ENCODE measurements at regions not wholly inside any gene's neighbourhood (a gene's known extent, or its start where the extent isn't known, plus 50 kb on each side); places are given as distances from the start of the nearest gene placed in this dataset.

DNA sequence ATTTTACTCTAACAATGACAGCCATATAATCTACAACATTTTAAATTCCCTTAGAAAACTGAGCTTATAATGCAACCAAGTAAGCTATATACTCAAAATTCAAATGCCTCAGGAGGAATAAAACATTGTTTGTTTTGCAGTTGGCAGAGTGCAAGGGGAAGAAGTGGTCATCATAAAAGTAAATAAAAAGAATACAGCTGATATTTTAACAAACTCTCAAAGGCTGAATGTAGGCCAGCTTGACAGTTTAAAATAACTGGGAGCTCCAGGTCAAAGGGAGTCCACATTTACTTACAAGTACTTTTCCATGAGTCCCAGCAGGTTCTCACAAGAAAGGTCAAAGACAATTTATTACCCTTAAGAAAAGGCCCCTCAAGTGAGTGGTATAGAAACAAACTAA is 589.8 kb downstream of the BCKDHB start:
- DNase-seq (ENCODE audit: low spot score in 2 of 2) = no peak
- intact Hi-C loops (cut with DNase I; ENCODE audit: low total_unique reads) = no loop called here
- TF ChIP-seq CTCF (IDR thresholded peaks at IDR 0.05) (no peak), POLR2A (IDR thresholded peaks at IDR 0.05) (no peak)
- no peak overlapping the region for H3K4me3 ChIP-seq (ENCODE audit: low read depth, poor library complexity, severe bottlenecking)

- no peak for DNase-seq (ENCODE audit: low spot score in 2 of 2)
- intact Hi-C loops (cut with DNase I; ENCODE audit: low total_unique reads) = no loop called here
- H3K4me3 ChIP-seq (ENCODE audit: low read depth, poor library complexity, severe bottlenecking) = no peak overlapping the region
- TF ChIP-seq CTCF (IDR thresholded peaks at IDR 0.05) (no peak), POLR2A (IDR thresholded peaks at IDR 0.05) (no peak)
- 30 to 33% methylated on average over 6 of the region's 6 CpGs for WGBS, 2 donors
Observed at GRCh38 chr6:80690551-80691131, 584.2 kb downstream of the BCKDHB start.

DNA sequence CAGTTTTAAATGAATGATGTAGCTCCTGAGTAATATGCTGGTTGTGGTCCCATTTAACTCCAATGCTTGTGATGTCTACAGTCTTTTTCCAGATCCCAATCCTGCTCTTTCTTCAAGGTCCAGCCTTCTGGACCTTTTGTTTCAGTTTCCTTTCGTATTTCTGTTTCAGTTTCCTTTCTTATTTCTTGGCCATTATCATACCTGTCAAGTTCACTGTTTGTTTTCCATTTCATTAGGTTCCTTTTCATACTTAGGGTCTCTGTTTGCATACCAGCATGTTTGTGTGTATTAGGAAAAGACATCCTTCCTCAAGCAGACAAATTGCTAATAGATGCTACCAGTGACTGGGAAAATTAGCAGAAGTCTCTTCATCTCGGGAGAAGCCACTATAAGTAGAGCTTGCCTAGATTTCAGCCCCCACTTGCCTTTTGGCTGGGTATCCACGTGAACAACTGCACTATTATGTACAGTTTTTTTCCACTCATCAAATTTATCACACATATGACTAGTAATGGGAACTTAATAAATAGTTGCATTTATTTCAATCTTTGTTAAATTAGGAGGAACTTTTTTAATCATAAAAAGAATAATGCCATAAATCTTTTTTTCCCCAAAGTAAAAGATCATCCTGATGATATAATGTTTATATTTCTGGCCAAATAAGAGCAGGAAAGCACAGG is 583.4 kb downstream of the BCKDHB start:
- whole genome bisulfite sequencing, 2 donors = 34 to 45% methylated on average over 3 of the region's 3 CpGs

DNA sequence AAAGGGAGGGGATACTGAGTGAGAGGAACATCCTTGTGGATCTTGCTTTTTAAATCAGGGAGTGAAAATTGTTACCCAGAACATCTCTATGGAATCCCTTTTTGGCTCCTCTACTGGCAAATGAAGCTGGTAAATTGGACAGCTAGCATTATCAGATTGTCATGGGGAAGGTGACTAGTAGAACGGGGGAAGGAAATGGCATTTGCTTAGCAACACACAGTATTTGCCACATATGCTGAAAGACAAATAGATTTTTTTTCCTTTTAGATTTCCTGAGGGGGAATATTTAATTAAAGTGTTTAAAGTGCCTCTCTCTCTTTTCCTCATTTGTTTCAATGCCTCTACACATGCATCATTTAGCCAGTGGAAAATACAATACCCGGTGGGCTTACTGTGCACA is 573.5 kb downstream of the BCKDHB start:
- intact Hi-C loops (cut with DNase I; ENCODE audit: low total_unique reads) = no loop called here
- 66% methylated on average over 2 of the region's 2 CpGs for WGBS, 2 donors
- DNase-seq (ENCODE audit: low spot score in 2 of 2) = no peak
- TF ChIP-seq CTCF (IDR thresholded peaks at IDR 0.05) = no peak
- no peak for TF ChIP-seq POLR2A (IDR thresholded peaks at IDR 0.05)
- no peak overlapping the region for H3K4me3 ChIP-seq (ENCODE audit: low read depth, poor library complexity, severe bottlenecking)

More for the DNA sequence above, 583.4 kb downstream of the BCKDHB start:
- H3K4me3 ChIP-seq (ENCODE audit: low read depth, poor library complexity, severe bottlenecking) = no peak overlapping the region
- no peak for DNase-seq (ENCODE audit: low spot score in 2 of 2)
- TF ChIP-seq CTCF (IDR thresholded peaks at IDR 0.05) = no peak
- TF ChIP-seq POLR2A (IDR thresholded peaks at IDR 0.05) = no peak
- intact Hi-C loops (cut with DNase I; ENCODE audit: low total_unique reads) = no loop called here

- H3K4me3 ChIP-seq (ENCODE audit: low read depth, poor library complexity, severe bottlenecking) = no peak overlapping the region
- WGBS, 2 donors = 77 to 88% methylated on average over 3 of the region's 3 CpGs
- TF ChIP-seq CTCF (IDR thresholded peaks at IDR 0.05) = no peak
- no peak for TF ChIP-seq POLR2A (IDR thresholded peaks at IDR 0.05)
- no peak for DNase-seq (ENCODE audit: low spot score in 2 of 2)
- intact Hi-C loops (cut with DNase I; ENCODE audit: low total_unique reads) = no loop called here
Observed at GRCh38 chr6:80676386-80676785, 569.9 kb downstream of the BCKDHB start.

DNA sequence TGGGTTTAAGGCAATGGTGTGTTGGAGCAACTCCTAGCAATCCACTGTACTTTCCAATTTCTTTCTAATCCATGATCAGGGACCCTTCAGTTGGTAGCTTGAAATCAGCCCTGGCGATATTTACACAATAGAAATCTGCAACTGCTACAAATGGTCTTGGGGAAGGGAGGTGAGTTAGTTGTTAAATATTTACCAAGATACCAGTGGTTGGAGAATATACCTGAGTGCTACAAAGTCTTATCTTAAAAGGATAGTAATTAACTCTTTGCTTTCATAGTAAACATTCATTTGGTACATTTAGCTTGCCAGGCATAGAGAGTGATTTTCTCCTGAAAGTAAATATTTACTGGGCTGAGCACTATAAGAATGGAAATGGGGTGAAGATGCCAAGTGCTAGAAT is 568.2 kb downstream of the BCKDHB start:
- no peak for TF ChIP-seq CTCF (IDR thresholded peaks at IDR 0.05)
- TF ChIP-seq POLR2A (IDR thresholded peaks at IDR 0.05) = no peak
- 81 to 89% methylated on average over 1 of the region's 1 CpG for WGBS, 2 donors
- H3K4me3 ChIP-seq (ENCODE audit: low read depth, poor library complexity, severe bottlenecking) = no peak overlapping the region
- DNase-seq (ENCODE audit: low spot score in 2 of 2) = no peak
- intact Hi-C loops (cut with DNase I; ENCODE audit: low total_unique reads) = no loop called here

Data from lower leg skin (tissue), 4 donors.